ENCODE measurements at regions not wholly inside any gene's neighbourhood (a gene's known extent, or its start where the extent isn't known, plus 50 kb on each side); places are given as distances from the start of the nearest gene placed in this dataset.

GRCh38 chr22:47279746-47280145, 517.3 kb downstream of the TBC1D22A start:
- Histone ChIP-seq H3K36me3 (ENCODE audit: control insufficient read depth, insufficient read depth, low read length) (no peaks in the 10 kb centered on the region), H4K8ac (ENCODE audit: low read depth in 2 of 2, low read length in 2 of 2) (no peak overlapping the region), H3K4ac (ENCODE audit: low read depth, low read length) (no peak overlapping the region), H4K20me1 (ENCODE audit: insufficient read depth, low read length) (no peaks in the 10 kb centered on the region), H3K4me2 (ENCODE audit: low read depth, low read length) (no peak overlapping the region), H3K23ac (ENCODE audit: low read depth, low read length) (no peak overlapping the region), H3K9me1 (ENCODE audit: insufficient read depth, low read length) (no peaks in the 10 kb centered on the region), H2BK15ac (ENCODE audit: low read depth, low read length) (no peak overlapping the region), H4K5ac (ENCODE audit: low read depth, low read length) (no peak overlapping the region), H3K9ac (ENCODE audit: low read depth, low read length) (no peak overlapping the region), H2AK9ac (replicated peaks; ENCODE audit: low read depth, low read length, poor library complexity) (no peak overlapping the region), H4K91ac (ENCODE audit: insufficient read depth, low read depth, low read length) (no peak overlapping the region), H3K27me3 (ENCODE audit: control insufficient read depth, insufficient read depth, low read length) (no peaks in the 10 kb centered on the region), H2AFZ (replicated peaks; ENCODE audit: low read length, poor library complexity) (no peak overlapping the region), H3K4me3 (ENCODE audit: insufficient read depth, low read depth, low read length) (no peak overlapping the region), H3K27ac (ENCODE audit: insufficient read depth, low read length) (no peak overlapping the region), H3K4me1 (ENCODE audit: control insufficient read depth, insufficient read depth, low read length) (no peaks in the 10 kb centered on the region), H3K14ac (replicated peaks; ENCODE audit: low read depth, low read length) (no peak overlapping the region), H3K18ac (ENCODE audit: low read depth, low read length) (no peak overlapping the region), H3K9me3 (ENCODE audit: control insufficient read depth, insufficient read depth, low read length) (no peaks in the 10 kb centered on the region), H2BK5ac (ENCODE audit: low read depth, low read length, poor library complexity, severe bottlenecking) (no peak overlapping the region), H2BK20ac (ENCODE audit: low read depth, low read length) (no peak overlapping the region), H3K56ac (ENCODE audit: extremely low read depth, insufficient read depth, low read length) (no peak overlapping the region), H2BK120ac (ENCODE audit: low read depth, low read length) (no peak overlapping the region), H2AK5ac (ENCODE audit: low read depth, low read length) (no peak overlapping the region), H3K79me1 (ENCODE audit: low read depth in 1 of 2, low read length in 2 of 2) (no peaks in the 10 kb centered on the region)
- intact Hi-C loops (cut with micrococcal nuclease), result no loop called here
- dilution Hi-C loops (cut with HindIII; ENCODE audit: low sequenced_read_pairs, unreplicated experiment), result no loop called here
- BruUV-seq (replicated peaks), result no TSS peak
- DNase-seq (no peak), ATAC-seq (ENCODE audit: low read depth) (no peak)
- WGBS, 2 experiments (ENCODE audit: extremely low coverage in 2 of 2, insufficient read length in 1 of 2), result no CpG with 5 or more reads among the region's 11 CpGs
- TF ChIP-seq USF2 (IDR thresholded peaks at IDR 0.05; ENCODE audit: low read depth, low read length) (no peak), SMC3 (IDR thresholded peaks at IDR 0.05; ENCODE audit: low read depth, low read length) (no peak), MAZ (IDR thresholded peaks at IDR 0.05; ENCODE audit: borderline replicate concordance, low read depth, low read length) (no peak), MAFK (IDR thresholded peaks at IDR 0.05; ENCODE audit: low read depth, low read length) (no peak), CEBPB (IDR thresholded peaks at IDR 0.05; ENCODE audit: low read depth, low read length) (no peak), RCOR1 (IDR thresholded peaks at IDR 0.05; ENCODE audit: insufficient replicate concordance, low read length) (no peak), FOS (IDR thresholded peaks at IDR 0.05; ENCODE audit: low read depth, low read length) (no peak), NFE2L2 (IDR thresholded peaks at IDR 0.05; ENCODE audit: low read depth, low read length) (no peak), CTCF (conservative IDR thresholded peaks at IDR 0.05; ENCODE audit: low read depth, low read length) (no peak), RAD21 (IDR thresholded peaks at IDR 0.05; ENCODE audit: low read length) (no peak), RFX5 (IDR thresholded peaks at IDR 0.05; ENCODE audit: low read depth, low read length) (no peak), ELK1 (IDR thresholded peaks at IDR 0.05; ENCODE audit: borderline replicate concordance, low read depth, low read length) (no peak), CHD1 (IDR thresholded peaks at IDR 0.05; ENCODE audit: low read depth, low read length) (no peak), BHLHE40 (IDR thresholded peaks at IDR 0.05; ENCODE audit: low read depth, low read length) (no peak), MXI1 (IDR thresholded peaks at IDR 0.05; ENCODE audit: borderline replicate concordance, low read depth, low read length) (no peak)
- in situ Hi-C loops (cut with MboI; ENCODE audit: low sequenced_read_pairs), result no loop called here
- ChIA-PET POLR2A (ENCODE audit: unreplicated experiment) (no interaction called here), CTCF (interaction anchor here (0.6 kb wide), 2 partner anchors 41 to 324 kb away, joined by 3 read pairs; no protein-coding TSS in a partner anchor)

All from IMR-90 (cell line).